ENCODE measurements at regions not wholly inside any gene's neighbourhood (a gene's known extent, or its start where the extent isn't known, plus 50 kb on each side); places are given as distances from the start of the nearest gene placed in this dataset.

- DNase-seq (ENCODE audit: low read depth, low spot score) = no peak
Measured at GRCh38 chr4:20352163-20352431, 100.4 kb downstream of the SLIT2 start.

GRCh38 chr4:20353646-20354045, 101.9 kb downstream of the SLIT2 start:
- DNase-seq (ENCODE audit: low read depth, low spot score) = no peak

- no peak for DNase-seq (ENCODE audit: low read depth, low spot score)
Measured at GRCh38 chr4:20354120-20354519, 102.4 kb downstream of the SLIT2 start.

- no peak for DNase-seq (ENCODE audit: low read depth, low spot score)
Measured at GRCh38 chr4:20356565-20356964, 104.9 kb downstream of the SLIT2 start.

GRCh38 chr4:20358110-20358509, 106.4 kb downstream of the SLIT2 start:
- no peak for DNase-seq (ENCODE audit: low read depth, low spot score)

GRCh38 chr4:20359692-20360091, 108.0 kb downstream of the SLIT2 start:
- DNase-seq (ENCODE audit: low read depth, low spot score) = no peak

- DNase-seq (ENCODE audit: low read depth, low spot score) = no peak
Measured at GRCh38 chr4:20362148-20362547, 110.4 kb downstream of the SLIT2 start.

GRCh38 chr4:20364969-20365368, 113.3 kb downstream of the SLIT2 start:
- DNase-seq (ENCODE audit: low read depth, low spot score) = no peak

GRCh38 chr4:20367446-20367845, 115.7 kb downstream of the SLIT2 start:
- no peak for DNase-seq (ENCODE audit: low read depth, low spot score)

GRCh38 chr4:20368926-20369325, 117.2 kb downstream of the SLIT2 start:
- DNase-seq (ENCODE audit: low read depth, low spot score) = no peak

GRCh38 chr4:20370274-20370673, 118.6 kb downstream of the SLIT2 start:
- DNase-seq (ENCODE audit: low read depth, low spot score) = no peak

- no peak for DNase-seq (ENCODE audit: low read depth, low spot score)
Measured at GRCh38 chr4:20376070-20376469, 124.4 kb downstream of the SLIT2 start.

- DNase-seq (ENCODE audit: low read depth, low spot score) = no peak
Measured at GRCh38 chr4:20378181-20378580, 126.5 kb downstream of the SLIT2 start.

GRCh38 chr4:20381005-20381404, 129.3 kb downstream of the SLIT2 start:
- no peak for DNase-seq (ENCODE audit: low read depth, low spot score)

GRCh38 chr4:20383283-20383682, 131.6 kb downstream of the SLIT2 start:
- no peak for DNase-seq (ENCODE audit: low read depth, low spot score)

GRCh38 chr4:20383969-20384368, 132.3 kb downstream of the SLIT2 start:
- no peak for DNase-seq (ENCODE audit: low read depth, low spot score)

GRCh38 chr4:20384456-20384855, 132.8 kb downstream of the SLIT2 start:
- DNase-seq (ENCODE audit: low read depth, low spot score) = no peak

- no peak for DNase-seq (ENCODE audit: low read depth, low spot score)
Measured at GRCh38 chr4:20386001-20386740, 134.5 kb downstream of the SLIT2 start.

- DNase-seq (ENCODE audit: low read depth, low spot score) = no peak
Measured at GRCh38 chr4:20386906-20387305, 135.2 kb downstream of the SLIT2 start.

- DNase-seq (ENCODE audit: low read depth, low spot score) = no peak
Measured at GRCh38 chr4:20391198-20391597, 139.5 kb downstream of the SLIT2 start.

GRCh38 chr4:20391912-20392311, 140.2 kb downstream of the SLIT2 start:
- no peak for DNase-seq (ENCODE audit: low read depth, low spot score)

GRCh38 chr4:20393486-20394100, 141.9 kb downstream of the SLIT2 start:
- DNase-seq (ENCODE audit: low read depth, low spot score) = no peak

- no peak for DNase-seq (ENCODE audit: low read depth, low spot score)
Measured at GRCh38 chr4:20394512-20394911, 142.8 kb downstream of the SLIT2 start.

Measured in smooth muscle cell of the brain vasculature (primary cell).